ENCODE measurements at regions not wholly inside any gene's neighbourhood (a gene's known extent, or its start where the extent isn't known, plus 50 kb on each side); places are given as distances from the start of the nearest gene placed in this dataset.

DNA sequence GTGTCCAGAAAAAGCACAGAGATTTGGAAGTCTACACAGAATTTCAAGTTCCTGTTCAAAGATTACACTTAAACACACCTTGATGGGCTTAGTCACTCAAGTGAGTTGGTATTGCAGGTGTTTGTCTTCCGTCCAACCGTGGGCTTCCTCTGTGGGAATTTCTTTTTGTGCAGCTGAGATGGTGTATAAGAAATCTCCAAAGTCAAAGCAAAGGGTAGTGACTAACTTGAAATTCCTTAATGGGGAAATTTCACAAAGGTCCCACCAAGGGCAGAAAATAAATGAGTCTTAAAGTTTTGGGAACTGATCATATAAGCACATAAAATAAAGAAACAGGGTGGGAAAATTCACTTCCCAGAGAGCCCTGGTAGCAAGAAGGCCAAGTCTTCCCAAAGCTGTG lies 102.0 kb upstream of the TNFAIP3 start:
- DNase-seq (ENCODE audit: low read depth): no peak
- TF ChIP-seq, protein P1, sequence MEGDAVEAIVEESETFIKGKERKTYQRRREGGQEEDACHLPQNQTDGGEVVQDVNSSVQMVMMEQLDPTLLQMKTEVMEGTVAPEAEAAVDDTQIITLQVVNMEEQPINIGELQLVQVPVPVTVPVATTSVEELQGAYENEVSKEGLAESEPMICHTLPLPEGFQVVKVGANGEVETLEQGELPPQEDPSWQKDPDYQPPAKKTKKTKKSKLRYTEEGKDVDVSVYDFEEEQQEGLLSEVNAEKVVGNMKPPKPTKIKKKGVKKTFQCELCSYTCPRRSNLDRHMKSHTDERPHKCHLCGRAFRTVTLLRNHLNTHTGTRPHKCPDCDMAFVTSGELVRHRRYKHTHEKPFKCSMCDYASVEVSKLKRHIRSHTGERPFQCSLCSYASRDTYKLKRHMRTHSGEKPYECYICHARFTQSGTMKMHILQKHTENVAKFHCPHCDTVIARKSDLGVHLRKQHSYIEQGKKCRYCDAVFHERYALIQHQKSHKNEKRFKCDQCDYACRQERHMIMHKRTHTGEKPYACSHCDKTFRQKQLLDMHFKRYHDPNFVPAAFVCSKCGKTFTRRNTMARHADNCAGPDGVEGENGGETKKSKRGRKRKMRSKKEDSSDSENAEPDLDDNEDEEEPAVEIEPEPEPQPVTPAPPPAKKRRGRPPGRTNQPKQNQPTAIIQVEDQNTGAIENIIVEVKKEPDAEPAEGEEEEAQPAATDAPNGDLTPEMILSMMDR (IDR thresholded peaks at IDR 0.05; ENCODE audit: insufficient read depth, low read depth, low read length, missing control alignments): no peak
- no peak overlapping the region for H3K4me3 ChIP-seq (ENCODE audit: low read depth, low read length)

DNA sequence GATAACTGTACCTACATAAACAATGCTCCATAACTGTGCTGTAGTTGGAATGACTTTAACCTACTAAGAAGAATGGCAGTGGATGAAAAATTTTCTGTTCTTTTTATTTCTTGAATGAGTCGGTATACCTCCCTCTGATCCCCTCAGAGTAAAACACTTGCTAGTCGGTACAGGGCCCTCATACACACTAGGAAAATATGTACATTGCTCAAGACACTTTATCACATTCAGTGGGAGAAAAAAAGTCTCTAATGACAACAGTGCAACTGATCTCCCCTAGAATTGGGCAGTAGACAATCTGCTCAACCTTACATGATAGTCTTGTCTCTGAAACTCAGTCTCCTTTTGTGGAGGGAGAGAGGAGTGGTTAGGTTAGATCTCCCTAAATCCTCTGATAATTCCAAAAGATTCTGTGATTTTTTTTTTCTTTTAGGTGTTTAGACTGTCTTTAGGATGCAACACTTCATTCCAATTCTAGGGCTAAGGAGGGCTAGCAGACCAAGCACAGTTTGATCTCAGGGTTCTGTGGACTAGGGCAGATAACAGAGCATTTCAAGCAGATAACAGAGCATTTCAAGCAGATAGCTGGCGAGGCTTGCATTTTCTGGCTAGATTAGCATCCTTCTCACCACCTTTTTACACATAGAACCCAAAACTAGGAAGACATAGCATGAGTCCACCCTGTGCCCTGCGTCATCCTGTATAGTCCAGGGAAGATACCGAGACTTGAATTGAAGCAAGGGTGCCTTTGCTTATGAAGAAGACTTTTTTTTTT lies 100.3 kb upstream of the TNFAIP3 start:
- TF ChIP-seq, protein P1 (IDR thresholded peaks at IDR 0.05; ENCODE audit: insufficient read depth, low read depth, low read length, missing control alignments): no peak
- no peak for DNase-seq (ENCODE audit: low read depth)

GRCh38 chr6:137767465-137767864 lies 99.6 kb upstream of the TNFAIP3 start:
- TF ChIP-seq, protein P1 (IDR thresholded peaks at IDR 0.05; ENCODE audit: insufficient read depth, low read depth, low read length, missing control alignments): no peak
- no peak overlapping the region for H3K4me3 ChIP-seq (ENCODE audit: low read depth, low read length)

More for the DNA sequence above, 100.3 kb upstream of the TNFAIP3 start:
- H3K4me3 ChIP-seq (ENCODE audit: low read depth, low read length): no peak overlapping the region

DNA sequence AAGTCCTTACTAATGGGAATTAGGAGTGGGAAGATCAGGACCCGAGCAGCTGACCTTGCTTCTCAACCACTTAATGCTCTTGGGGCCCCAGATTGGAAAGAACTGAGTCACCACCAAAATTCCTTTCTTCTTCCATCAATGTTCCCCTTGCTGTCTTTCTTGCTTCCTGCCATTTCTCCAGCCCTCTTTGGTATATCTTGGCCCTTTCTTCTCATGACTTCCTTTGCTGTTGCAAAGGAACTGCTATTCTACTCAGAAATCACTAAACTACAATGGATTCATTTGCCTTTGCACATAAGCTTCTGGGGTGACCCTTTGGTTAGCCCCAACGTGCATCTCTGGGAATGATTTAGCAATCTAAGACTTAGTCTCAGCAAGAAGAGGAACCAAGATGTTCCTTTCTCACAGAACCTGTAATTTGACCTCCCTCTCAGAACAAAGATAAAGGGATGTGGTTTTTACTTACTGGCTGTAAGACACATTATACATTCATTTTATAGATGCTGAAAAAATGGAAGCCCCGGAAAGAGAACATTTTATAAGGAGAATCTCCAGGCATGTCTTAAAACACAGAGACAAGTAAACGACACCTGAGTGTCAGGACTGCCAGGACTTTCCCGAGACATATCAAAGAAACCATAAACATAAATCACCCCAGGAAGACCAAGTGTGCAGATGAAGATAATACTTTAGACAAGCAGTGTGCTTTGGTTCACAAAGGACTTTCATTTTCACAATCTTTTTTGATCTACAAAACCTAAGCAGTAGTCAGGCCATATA lies 99.0 kb upstream of the TNFAIP3 start:
- H3K4me3 ChIP-seq (ENCODE audit: low read depth, low read length): peak overlapping the region; percentile 30
- peak; percentile 78 for DNase-seq (ENCODE audit: low read depth)
- TF ChIP-seq, protein P1 (IDR thresholded peaks at IDR 0.05; ENCODE audit: insufficient read depth, low read depth, low read length, missing control alignments): no peak

More at GRCh38 chr6:137767465-137767864, 99.6 kb upstream of the TNFAIP3 start:
- no peak for DNase-seq (ENCODE audit: low read depth)

GRCh38 chr6:137768935-137769334 lies 98.1 kb upstream of the TNFAIP3 start:
- no peak for DNase-seq (ENCODE audit: low read depth)
- H3K4me3 ChIP-seq (ENCODE audit: low read depth, low read length): no peak overlapping the region
- TF ChIP-seq, protein P1 (IDR thresholded peaks at IDR 0.05; ENCODE audit: insufficient read depth, low read depth, low read length, missing control alignments): no peak

- TF ChIP-seq, protein P1 (IDR thresholded peaks at IDR 0.05; ENCODE audit: insufficient read depth, low read depth, low read length, missing control alignments): no peak
- no peak overlapping the region for H3K4me3 ChIP-seq (ENCODE audit: low read depth, low read length)
- peak; percentile 44 for DNase-seq (ENCODE audit: low read depth)
These were observed 97.2 kb upstream of the TNFAIP3 start for GRCh38 chr6:137769797-137770362.
